Left lung (tissue), 4 donors: ENCODE measurements at regions not wholly inside any gene's neighbourhood (a gene's known extent, or its start where the extent isn't known, plus 50 kb on each side); places are given as distances from the start of the nearest gene placed in this dataset.

Experiments used
- ATAC-seq: fragments of 200-7000 bp; cut with Tn5 transposase; one replicate; pipeline ENCODE4 v1.9.1; 2020; ENCODE audit warnings: moderate library complexity
- DNase-seq, 4 donors: peaks; one replicate each; pipeline ENCODE4 v3.0.0-alpha.2; 2013 to 2020
- H3K27ac ChIP-seq, 2 donors: fragments of 200-600 bp; sonication (generic) in 1 of 2; one replicate each; pipeline versions ENCODE4 v1.5.0 to v1.8.0; 2020 to 2021
- H3K27me3 ChIP-seq, 2 donors: fragments of 200-600 bp; sonication (generic) in 1 of 2; one replicate each; pipeline versions ENCODE4 v1.5.0 to v1.8.0; 2020 to 2021
- H3K36me3 ChIP-seq, 2 donors: fragments of 200-600 bp; sonication (generic) in 1 of 2; one replicate each; pipeline versions ENCODE4 v1.5.0 to v1.8.0; 2020 to 2021
- H3K4me1 ChIP-seq, 2 donors: fragments of 200-600 bp; one replicate each; pipeline ENCODE4 v1.8.0; 2021
- H3K4me3 ChIP-seq, 2 donors: fragments of 200-600 bp; sonication (generic) in 1 of 2; one replicate each; pipeline versions ENCODE4 v1.5.0 to v1.8.0; 2020 to 2021; ENCODE audit warnings: mild to moderate bottlenecking in 1 of 2
- H3K9me3 ChIP-seq, 2 donors: fragments of 200-600 bp; sonication (generic) in 1 of 2; one replicate each; pipeline versions ENCODE4 v1.5.0 to v1.8.0; 2020 to 2021
- intact Hi-C, 2 donors: fragments of 100-400 bp; cut with DNase I; formaldehyde crosslinking; loops; one replicate each; pipeline versions ENCODE4 v1.11.2 to v1.14.2; 2022
- TF ChIP-seq, protein P1 (sequence below), 2 donors: fragments of 200-600 bp; sonication (generic) in 1 of 2; IDR thresholded peaks; one replicate each; pipeline versions ENCODE4 v1.5.0 to v1.8.0; 2021; ENCODE audit warnings: antibody characterized with exemption in 2 of 2
- donor health status: DM: no; HTN: yes; CAD: no.
- donor health status: DM: no; HTN: no; CAD: no.

DNA sequence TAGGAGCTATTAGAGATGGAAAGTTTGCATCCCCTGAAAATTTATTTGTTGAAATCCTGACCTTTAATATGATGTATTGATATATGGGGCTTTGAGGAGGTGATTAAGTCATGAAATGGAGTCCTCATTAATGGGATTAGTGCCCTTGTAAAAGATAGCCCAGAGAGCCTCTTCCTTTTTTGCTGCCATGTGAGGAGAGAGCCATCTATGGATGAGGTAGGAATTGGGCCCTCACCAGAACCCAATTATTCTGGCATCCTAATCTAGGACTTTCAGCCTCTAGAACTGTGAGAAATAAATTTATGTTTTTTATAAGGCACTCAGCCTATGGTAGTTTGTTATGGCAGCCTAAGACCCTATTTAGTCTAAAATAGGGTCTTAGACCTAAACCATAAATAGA lies 250.2 kb upstream of the SLITRK1 start:
- intact Hi-C loops, result no loop called here
- Histone ChIP-seq H3K9me3 (no peaks in the 10 kb centered on the region), H3K27ac (no peak overlapping the region), H3K4me3 (no peak overlapping the region), H3K36me3 (no peaks in the 10 kb centered on the region), H3K27me3 (no peaks in the 10 kb centered on the region), H3K4me1 (no peaks in the 10 kb centered on the region)
- no peak for ATAC-seq
- no peak for DNase-seq
- TF ChIP-seq, protein P1, sequence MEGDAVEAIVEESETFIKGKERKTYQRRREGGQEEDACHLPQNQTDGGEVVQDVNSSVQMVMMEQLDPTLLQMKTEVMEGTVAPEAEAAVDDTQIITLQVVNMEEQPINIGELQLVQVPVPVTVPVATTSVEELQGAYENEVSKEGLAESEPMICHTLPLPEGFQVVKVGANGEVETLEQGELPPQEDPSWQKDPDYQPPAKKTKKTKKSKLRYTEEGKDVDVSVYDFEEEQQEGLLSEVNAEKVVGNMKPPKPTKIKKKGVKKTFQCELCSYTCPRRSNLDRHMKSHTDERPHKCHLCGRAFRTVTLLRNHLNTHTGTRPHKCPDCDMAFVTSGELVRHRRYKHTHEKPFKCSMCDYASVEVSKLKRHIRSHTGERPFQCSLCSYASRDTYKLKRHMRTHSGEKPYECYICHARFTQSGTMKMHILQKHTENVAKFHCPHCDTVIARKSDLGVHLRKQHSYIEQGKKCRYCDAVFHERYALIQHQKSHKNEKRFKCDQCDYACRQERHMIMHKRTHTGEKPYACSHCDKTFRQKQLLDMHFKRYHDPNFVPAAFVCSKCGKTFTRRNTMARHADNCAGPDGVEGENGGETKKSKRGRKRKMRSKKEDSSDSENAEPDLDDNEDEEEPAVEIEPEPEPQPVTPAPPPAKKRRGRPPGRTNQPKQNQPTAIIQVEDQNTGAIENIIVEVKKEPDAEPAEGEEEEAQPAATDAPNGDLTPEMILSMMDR (IDR thresholded peaks at IDR 0.05), result no peak

DNA sequence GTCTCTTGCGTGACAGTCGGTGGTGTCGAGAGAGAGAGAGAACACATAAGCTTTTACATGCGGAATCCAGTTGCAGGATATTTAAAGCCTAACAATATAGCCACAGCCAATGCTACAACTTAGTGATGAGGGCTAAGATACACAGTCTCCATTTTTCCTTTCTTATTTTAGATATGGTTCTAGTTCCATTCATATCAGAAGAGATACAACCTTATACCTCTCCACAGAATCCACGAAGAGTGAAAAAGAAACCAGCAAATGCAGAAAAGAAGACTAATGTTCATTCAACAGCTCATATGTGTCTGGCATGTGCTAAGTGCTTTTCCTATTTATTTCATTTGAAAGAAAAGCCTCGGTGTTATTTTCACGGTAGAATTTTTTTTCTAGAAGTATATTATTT lies 249.0 kb upstream of the SLITRK1 start:
- DNase-seq (no peak), ATAC-seq (no peak)
- Histone ChIP-seq H3K9me3 (no peaks in the 10 kb centered on the region), H3K4me1 (no peaks in the 10 kb centered on the region), H3K36me3 (no peaks in the 10 kb centered on the region), H3K27ac (no peak overlapping the region), H3K27me3 (no peaks in the 10 kb centered on the region), H3K4me3 (no peak overlapping the region)
- intact Hi-C loops, result no loop called here
- TF ChIP-seq, protein P1 (IDR thresholded peaks at IDR 0.05), result no peak

DNA sequence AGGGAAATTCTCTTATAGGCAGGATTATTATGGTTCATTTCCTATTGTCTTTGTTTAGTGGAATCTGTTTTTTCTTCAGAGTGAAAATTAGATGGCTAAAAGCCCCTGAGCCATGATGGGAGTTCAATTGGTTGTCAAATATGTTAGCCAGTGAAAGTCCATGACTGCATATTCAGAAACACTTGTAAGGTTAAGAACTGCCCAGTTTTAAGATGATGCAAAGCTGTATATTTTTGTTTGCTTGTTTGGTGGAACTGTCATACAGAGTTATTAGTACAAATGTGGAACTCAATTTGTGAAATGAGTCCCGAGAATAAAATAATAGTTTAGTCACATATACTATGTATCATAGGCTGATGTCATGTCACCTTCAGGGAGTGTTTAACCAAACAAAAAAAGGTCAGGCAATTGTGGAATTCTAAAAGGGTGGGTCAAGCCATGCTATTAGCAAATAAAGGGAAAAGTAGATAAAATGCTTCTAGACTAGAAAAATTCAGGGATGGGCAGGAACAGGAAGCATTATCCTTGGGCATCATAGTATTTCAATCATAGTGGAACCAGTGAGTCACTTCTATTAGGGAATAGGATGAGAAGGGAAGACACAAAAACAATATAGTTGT lies 248.3 kb upstream of the SLITRK1 start:
- ATAC-seq (no peak), DNase-seq (no peak)
- Histone ChIP-seq H3K4me3 (no peak overlapping the region), H3K9me3 (no peaks in the 10 kb centered on the region), H3K27me3 (no peaks in the 10 kb centered on the region), H3K27ac (no peak overlapping the region), H3K36me3 (no peaks in the 10 kb centered on the region), H3K4me1 (no peaks in the 10 kb centered on the region)
- intact Hi-C loops, result no loop called here
- TF ChIP-seq, protein P1 (IDR thresholded peaks at IDR 0.05), result no peak

DNA sequence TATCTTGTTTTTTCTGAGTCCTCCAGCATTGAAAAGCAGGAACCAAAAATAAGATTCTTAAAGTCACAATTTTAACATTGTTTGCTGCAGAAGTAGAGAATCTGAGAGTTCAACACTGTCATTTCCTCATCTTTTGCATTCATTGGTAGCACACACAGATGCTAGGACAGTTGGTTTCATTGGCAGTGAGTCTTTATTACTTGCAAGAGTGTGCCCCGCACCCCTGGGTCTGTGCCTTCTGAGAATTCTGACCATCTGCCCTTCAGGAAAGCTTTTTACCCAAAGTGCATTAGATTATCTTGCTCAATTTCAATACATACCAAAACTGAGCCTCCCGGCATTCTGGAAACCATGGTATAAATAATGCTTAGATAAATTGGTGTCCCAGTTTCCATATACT lies 247.7 kb upstream of the SLITRK1 start:
- no peaks in the 10 kb centered on the region for H3K4me1 ChIP-seq
- H3K36me3 ChIP-seq, result no peaks in the 10 kb centered on the region
- no peaks in the 10 kb centered on the region for H3K9me3 ChIP-seq
- no peak overlapping the region for H3K27ac ChIP-seq
- H3K27me3 ChIP-seq, result no peaks in the 10 kb centered on the region
- TF ChIP-seq, protein P1 (IDR thresholded peaks at IDR 0.05), result no peak
- no peak overlapping the region for H3K4me3 ChIP-seq
- ATAC-seq (no peak), DNase-seq (no peak)
- intact Hi-C loops, result no loop called here

DNA sequence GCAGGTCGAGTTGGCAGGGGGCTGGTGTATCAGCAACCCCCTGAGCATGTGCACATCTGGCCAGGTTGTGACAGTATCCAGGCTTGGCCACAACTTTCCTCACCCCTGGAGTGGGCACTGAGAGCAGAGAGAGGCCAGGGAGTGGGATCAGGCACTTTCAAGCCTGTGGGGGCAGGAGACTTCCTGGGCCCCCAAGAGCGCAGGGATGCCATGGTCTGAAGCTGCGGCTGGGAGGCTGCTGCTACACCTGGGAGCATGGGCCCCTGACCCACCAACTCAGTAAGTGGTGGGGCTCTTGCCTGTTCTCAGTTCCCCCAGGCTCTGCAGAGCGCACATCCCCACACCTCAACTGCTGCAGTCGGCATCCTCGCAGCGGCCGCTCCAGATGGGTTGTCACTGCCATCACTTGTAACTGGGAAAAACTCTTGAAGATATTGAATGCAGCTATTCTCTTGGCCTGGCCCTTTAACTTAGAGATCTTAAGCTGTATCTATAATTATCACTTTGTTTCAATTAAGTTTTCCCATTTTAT lies 245.4 kb upstream of the SLITRK1 start:
- intact Hi-C loops, result no loop called here
- H3K4me3 ChIP-seq, result no peak overlapping the region
- ATAC-seq, result no peak

More for the DNA sequence above, 245.4 kb upstream of the SLITRK1 start:
- peak in 1 of 4 donors; percentile 50 for DNase-seq
- H3K27me3 ChIP-seq, result no peaks in the 10 kb centered on the region
- TF ChIP-seq, protein P1 (IDR thresholded peaks at IDR 0.05), result no peak
- H3K9me3 ChIP-seq, result no peaks in the 10 kb centered on the region
- no peaks in the 10 kb centered on the region for H3K4me1 ChIP-seq
- H3K27ac ChIP-seq, result no peak overlapping the region
- no peaks in the 10 kb centered on the region for H3K36me3 ChIP-seq
